HG03520 (cell line): ENCODE measurements at regions not wholly inside any gene's neighbourhood (a gene's known extent, or its start where the extent isn't known, plus 50 kb on each side); places are given as distances from the start of the nearest gene placed in this dataset.

Experiments
- ATAC-seq: cut with Tn5 transposase; IDR thresholded peaks from one replicate; pipeline ENCODE4 v1.9.1; 2021; ENCODE audit warnings: mild to moderate bottlenecking, moderate library complexity; ENCODE audit not compliant: unreplicated experiment

DNA sequence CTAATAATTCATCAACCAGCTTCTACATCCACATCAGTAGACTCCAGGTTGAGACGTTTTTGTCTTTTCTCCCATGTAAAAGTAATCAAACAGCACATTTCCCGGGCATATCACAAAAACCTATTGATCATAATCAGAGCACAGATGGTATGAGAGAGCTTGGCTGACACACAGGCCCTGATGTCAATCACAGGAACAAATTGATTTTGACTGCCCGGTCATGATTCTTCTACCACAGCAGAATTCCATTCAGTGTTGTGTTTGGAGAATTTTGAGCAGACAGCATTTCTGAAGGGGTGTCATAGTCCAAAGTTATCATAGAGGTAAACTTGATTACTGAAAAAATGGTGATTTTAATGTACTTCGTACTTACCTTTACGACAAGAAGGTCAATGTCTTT, 351.1 kb downstream of the ZSWIM6 start:
- ATAC-seq: no peak

DNA sequence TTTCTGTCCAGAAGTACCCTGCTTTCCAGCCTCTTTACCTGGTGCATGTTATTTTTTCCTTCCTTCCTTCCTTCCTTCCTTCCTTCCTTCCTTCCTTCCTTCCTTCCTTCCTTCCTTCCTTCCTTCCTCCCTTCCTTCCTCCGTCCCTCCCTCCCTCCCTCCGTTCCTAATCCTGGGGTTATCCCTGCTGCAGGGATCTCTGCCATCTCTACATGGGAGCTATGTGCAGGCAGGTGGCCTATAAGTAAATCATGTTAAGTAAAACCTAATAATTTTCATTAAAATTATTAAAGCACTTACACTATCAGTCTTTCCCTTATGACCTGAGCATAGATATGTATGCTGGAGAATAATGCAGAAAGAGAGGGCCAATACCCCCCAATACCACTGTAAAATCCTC, 351.9 kb downstream of the ZSWIM6 start:
- ATAC-seq: no peak

DNA sequence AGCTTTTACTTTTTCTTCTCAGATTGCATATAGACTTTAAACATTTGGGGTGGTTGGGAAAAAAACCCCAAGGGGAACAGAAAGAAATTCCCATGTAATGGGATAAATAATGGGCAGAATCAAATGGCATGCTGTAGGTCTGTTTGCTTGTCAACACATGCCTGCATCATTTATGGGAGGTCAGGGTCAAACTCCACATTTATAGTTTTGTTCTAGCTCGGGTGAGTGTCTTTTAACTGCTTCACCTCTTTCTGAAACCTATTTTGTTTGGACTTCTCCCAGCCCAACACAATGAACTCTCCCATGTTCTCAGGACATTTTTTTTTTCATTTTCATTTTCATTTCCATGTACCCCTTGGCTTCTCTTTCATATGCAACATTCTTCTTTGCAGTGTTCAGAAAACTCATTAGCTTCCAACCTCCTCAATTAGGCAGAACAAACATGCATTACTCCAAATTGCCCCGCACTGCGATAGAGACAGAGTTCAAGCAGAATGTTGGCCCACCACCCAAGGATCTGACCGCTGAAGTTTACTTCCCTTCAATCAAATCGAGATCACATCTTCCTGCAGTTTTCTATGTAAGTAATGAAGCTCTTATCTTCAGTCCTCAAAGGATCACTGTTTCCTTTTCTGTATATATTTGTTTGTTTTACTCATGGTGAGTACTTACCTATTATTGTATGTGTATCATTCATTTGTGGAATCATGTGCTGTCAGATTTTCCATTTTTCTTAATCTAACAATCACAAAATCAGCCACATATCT, 354.6 kb downstream of the ZSWIM6 start:
- no peak for ATAC-seq

DNA sequence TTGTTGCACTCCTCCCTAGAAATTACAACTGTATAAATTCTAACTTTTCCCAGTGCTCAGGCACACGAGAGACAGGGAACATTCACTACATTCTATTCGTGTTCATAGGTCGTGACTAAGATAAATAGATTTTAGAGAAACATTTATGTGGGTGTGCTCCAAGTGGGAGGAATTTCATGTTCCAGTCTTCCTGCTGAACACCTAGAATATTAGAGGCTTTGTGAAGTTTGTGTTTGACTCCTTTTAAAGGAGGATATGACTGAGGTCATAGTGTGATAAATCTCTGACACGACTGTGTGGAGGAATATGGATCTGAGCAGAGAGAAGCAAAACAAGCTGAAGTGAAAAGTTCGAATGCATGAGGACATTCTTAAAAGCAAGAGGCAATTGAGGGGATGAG, 355.3 kb downstream of the ZSWIM6 start:
- no peak for ATAC-seq

DNA sequence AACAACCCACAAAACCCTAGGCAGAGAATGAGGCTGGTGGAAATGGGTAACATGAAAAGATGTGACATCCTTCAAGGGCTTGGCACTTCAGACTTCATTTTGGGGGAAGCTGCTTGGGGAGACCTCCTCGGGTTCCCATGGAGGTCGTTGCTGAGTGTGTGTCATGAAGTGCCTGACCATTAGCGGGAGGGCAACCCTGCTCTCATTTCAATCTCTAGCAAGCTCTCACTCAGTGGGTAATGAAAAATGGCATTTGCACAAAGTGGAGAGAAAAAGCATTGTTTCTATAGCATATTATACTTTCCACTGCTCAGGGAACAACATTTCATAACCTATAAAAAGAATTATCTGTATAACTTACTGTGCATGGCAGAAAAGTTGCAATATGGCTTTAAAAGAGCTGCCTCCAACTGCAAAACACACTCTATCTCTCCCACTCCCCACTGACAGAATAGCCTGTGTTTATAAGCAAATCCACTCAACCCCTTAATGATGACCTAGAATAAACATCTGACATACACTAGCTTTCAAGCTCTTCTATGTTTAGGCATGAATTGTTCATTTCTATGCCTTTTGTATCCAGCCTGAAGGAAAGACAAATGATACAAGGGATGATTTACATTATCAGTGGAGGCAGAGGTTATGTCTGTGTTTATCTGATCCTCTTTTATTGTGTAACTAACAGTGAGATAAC, 357.2 kb downstream of the ZSWIM6 start:
- ATAC-seq: no peak

DNA sequence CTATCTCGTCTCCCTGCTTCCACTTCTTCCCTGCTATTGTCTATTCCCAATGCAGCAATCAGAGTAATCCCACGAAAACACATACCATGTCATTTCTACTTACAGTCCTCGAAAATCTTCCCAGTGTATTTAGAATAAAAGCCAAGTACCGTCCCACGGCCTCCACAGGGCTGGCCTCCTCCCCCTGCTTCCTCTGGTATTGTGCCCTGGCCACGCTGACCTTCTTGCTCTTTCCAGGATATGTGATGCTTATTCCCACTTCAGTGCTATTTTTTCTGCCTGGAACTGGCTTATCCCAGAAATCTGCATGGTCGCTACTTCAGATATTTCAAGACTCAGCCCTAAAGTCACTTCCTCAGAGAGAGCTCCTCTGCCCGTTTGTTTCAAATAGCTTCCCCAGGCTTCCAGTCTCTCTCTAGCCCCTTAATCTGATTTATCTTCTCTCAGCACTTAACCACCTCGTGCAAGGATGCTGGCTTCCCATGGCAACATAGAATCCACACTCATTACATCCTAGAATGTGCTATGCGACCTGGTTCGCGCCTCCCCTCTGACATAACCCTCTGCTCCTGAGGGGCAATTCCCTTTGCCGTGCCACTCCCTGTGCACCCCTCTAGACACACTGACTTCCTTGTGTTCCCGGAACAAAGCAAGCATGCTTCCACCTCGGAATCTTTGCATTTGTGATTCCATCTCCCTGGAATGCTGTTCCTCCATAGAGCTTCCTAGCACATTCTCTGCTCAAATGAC, 365.9 kb downstream of the ZSWIM6 start:
- ATAC-seq: no peak

DNA sequence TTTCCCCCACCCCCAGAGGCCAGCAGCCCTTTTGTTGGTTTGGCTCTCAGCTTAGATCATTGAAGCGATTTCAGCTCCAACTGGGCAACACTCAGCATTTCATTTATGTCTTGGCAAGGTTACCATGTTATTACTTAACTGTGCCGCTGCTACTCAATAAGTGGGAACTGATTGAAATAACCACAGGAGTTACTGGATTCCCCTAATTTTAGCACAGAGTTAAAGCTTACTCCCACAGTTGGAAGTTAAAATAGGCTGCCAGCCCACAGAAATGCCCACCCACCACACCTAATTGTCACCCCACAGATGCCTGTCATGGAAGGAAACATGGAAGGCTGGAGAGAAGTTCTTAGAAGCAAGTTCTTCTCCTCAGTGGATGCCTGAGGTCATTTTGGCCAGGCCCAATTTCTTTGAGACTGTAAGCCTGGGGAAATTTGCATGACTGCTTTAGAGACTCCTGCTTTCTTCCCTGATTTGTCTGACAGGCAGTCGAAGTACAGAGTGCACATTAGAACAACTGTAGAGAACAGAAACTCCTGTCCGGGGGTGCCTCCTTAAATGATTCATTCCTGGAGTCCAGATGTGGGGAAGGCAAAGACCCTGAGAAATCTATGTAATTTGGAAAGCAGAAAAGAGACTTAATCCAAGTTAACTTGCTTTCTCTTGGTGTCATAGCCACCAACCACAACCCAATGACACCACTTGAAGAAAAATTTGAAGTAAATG, 370.0 kb downstream of the ZSWIM6 start:
- ATAC-seq: peak; percentile 60

DNA sequence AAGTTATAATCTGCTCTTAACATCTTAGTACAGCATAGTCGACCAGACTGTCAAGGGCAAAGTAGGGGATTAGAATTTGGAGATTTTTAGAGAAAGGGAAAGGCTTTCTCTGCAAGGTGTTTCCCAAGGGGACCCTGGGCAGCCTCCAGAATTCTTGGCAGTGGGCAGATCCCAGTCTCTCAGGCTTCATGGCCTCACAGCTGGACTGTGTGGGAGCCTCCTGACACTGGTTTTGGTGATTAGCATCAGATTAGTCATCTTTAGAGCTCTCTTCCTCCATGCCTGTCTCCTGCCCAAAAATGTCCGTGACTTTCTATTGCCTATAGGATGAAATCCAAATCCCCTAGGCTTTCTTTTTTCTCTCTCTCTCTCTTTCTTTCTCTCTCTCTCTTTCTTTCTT, 370.7 kb downstream of the ZSWIM6 start:
- ATAC-seq: peak; percentile 13

DNA sequence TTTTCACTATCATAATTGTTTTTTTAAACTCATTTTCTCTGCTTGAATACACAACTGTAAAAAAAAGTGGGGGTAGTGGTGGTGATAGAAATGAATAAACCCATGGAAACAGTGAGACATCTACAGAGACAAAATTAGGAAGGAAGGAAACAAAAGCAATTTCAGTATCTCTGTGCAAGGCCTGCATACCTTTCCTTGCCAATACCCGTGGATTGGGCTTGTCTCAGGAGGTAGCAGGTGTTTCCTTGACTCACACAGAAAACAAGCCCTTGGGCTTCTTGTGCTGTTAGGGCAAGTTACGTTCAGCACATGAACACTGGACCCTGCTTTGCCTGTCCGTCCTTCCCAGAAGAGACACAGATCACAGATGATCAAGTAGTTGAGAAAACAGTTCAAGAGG, 372.2 kb downstream of the ZSWIM6 start:
- no peak for ATAC-seq

DNA sequence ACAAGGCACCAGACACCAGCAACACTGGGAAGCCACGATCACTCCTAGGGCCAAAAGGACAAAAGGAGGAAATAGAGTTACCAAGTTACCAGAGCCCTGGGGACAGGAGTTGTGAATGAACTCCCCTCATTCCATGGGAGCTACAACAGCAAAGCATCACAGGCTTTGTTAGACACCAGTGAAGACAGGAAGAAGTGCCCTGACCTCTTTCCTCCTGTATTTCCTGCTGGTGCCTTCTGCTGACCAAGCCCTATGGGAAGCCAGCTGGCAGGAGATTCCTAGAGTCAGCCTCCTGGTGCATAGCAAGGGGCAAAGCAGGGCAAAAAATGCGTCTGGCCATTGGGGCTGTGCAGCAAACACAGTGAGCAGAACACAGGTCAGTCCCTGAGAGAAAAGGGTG, 374.7 kb downstream of the ZSWIM6 start:
- ATAC-seq: no peak

DNA sequence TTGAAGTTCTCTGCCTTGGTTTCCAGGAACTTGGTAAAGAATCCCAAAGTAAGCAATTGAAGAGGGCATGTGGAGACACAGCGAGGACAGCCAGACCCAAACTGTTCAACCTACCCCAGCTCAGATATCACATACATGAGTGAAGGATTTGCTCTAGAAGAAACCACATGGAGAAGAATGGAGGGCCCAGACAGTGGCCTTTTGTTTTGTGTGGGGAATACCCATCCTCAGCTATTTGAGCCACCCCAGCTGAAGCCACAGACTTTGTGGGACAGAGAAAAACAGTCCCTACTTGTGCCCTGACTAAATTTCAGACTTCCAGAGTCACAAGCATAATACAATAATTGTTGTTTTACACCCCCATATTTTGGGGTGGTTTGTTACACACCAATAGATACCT, 387.1 kb downstream of the ZSWIM6 start:
- ATAC-seq: no peak

DNA sequence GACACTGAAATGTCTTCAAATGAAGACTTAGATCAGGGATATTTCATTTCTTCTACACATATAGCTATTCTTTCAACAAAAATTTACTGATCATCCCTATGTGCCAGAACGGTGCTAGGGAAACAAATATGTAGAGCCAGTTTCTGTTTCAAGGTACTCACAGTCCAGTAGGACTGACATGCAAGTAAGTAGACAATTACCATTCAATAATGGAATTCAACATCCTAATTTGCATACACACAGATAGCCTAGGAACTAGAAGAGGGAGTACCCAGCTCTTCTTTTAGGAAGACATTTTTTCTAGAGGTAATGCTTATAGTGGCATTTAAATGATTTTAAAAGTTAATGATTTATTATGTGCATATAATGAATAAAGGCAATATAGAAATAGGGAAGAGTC, 388.8 kb downstream of the ZSWIM6 start:
- no peak for ATAC-seq

DNA sequence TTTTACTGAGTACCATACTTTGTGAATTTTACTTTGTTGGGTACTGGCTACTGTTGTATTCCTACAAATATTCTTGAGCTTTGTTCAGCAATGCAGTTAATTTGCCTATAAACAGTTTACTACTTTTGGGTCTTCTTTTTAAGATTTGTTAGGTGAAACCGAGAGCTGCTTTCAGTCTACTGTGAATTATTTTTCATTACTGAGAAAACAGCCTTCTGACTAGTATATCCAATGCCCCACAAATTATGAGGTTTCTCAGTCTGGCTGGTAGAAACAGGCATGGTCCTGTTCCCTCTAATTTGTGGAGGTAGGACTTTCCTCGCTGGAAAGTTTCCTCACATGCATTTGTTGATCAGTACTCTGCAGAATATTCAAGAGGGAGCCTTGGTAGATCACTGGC, 392.0 kb downstream of the ZSWIM6 start:
- ATAC-seq: no peak

DNA sequence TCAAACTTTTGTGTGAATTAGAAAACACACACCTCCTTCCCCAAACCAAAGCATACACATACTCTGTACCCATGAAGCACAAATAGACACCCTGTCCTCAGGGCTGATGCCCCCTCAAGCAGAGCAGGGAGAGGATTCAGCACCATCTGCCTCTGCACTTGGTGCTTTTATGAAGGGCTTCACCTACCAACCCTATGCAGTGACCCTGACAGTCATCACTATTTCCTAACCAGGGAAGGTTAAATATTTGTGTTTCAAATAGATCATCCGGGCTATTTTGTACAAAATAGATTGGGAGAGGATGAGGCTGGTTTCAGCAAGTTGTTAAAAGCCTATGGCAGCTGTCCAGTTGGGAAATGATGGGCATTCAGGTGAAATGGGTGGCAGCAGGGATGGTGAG, 396.2 kb downstream of the ZSWIM6 start:
- ATAC-seq: no peak

DNA sequence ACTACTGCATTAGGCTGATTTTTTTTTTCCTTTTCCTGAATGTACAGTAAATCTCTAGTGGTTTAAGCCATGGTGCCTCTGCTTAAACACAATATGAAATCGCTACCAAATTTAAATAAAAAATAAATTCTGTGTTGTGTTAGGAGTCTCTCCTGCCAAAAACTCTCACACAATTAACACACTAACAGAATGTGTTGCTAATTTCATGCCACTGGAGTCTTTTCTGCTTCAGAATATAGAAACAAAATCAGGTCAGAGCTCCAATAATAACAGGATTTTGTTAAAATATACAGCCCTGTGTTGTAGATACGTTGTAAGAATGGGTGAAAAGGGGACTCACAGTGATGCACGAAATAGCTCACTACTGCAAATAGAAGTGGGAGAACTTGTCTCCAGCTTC, 398.8 kb downstream of the ZSWIM6 start:
- no peak for ATAC-seq

DNA sequence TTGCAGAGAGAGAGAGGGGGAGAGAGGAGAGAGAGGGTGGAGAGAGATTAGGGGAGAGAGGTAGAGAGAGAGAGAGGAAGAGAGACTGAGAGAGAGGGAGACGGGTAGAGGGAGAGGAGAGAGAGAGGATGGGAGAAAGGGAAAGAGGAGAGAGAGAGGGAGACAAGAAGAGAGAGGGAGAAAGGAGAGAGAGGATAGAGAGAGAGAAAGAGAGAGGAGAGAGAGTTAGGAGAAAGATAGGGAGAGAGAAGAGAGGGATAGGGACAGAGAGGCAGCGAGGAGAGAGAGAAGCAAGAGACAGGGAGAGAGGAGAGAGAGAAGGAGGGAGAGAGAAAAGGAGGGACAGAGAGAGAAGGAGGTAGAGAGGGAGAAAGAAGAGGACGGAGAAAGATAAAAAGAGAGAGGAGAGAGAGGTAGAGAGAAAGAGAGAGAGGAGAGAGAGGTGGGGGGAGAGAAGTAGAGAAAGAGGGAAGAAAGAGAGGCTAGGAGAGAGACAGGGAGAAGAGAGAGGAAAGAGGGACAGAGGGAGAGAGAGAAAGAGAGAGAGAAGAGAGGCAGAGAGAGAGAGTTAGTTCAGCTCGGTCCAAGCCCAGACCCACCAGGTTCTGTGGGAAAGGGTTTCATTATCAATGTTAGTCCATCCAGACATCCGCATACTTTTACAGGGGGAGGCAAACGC, 399.3 kb downstream of the ZSWIM6 start:
- ATAC-seq: no peak

DNA sequence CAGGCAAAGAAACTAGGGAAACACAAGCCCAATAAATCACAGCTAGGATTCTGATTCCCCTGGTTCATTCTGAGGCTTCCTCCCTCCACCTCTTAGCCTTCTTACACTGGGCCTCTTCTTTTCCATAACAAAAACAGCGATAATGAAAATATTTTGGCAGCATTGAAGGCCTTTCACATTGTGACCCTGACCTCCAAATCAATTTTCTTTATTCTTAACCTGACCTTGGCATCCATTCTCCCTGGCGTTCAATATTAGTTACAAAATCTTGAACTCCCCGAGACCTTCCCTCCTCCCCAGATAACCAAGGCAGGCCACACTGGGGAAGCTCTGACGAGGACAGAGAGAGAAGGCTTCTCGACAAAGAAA, 399.9 kb downstream of the ZSWIM6 start:
- ATAC-seq: no peak

DNA sequence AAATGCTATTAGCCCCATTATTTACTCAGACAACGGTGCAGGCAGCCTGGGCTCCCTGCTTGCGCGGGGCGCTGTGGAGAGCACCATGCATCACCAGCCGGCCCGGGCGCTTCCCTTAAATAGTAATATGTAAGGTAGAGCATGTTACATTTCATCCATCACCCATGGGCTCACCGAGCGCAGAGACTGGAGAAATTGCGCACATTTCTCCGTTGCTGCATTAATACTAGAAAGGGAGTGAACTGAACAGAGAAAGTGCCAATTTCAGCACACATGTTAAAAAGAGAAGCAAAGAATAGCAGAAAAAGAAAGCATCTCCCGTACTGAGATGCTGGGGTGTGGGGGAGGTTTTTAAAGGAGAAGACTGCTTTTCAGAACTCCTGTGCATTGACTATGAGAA, 400.3 kb downstream of the ZSWIM6 start:
- no peak for ATAC-seq

DNA sequence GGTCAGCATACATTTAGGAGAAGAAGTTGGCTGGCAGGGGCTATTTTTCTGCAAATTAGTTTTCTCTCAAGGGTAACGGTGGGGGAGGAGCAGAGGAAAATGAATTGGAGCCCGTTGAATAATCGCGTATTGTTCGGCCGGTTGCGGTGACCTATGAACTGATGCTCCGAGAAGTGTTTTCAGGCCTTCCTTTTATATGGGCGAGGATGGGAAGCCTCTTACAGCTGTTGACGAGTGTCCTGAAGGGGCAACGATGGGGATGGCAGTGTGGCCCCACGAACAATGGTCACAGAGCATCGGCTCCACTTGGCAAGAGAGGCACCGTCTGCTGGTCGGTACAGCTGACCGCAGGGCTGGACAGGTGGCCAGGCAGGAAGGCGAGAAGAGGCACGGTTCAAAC, 400.7 kb downstream of the ZSWIM6 start:
- no peak for ATAC-seq

DNA sequence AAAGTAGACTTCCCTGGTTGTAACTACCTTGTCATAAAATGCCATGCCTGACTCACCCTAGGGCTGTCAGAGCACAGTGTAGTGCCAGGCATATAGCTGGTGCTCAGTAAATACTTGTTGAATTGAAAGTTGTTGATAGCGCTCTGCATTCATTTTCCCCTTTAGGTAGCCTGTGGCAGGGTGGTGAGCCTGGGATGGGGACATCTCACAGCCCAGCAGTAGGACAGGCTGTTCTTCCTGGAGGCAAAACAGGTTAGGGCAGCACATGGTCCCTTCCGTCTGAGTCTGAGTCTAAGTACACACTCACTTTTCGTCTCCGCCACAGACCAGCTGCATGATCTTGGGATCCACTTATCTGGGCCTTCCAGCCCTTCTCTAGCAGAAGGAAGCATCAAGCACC, 401.9 kb downstream of the ZSWIM6 start:
- no peak for ATAC-seq

DNA sequence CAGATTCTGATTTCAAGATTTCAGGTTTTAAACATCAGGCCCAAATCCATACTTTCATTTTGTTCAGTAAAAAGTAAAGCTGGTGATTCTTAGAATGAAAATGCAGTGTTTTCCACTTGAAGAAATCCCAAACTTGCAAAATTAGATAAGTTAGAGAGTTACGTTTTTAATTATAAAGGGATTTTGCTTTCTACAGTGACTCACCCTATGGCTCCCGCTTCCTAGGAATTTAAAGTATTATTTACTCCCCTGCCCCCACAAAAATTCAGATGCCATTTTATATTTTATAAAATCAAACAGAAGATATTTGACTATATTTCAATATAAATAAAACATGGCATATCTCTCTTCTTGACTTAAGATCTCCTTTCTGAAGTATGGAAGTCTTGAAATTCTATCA, 402.9 kb downstream of the ZSWIM6 start:
- no peak for ATAC-seq
